ENCODE measurements at regions not wholly inside any gene's neighbourhood (a gene's known extent, or its start where the extent isn't known, plus 50 kb on each side); places are given as distances from the start of the nearest gene placed in this dataset.
A peak's percentile ranks its signal among the peaks of the same experiment; 100 is the strongest.
"Not testable (repeated sequence)": the region's sequence is repeated elsewhere in the genome, so short reads cannot be mapped to it uniquely, and the experiment has no call there.

DNA sequence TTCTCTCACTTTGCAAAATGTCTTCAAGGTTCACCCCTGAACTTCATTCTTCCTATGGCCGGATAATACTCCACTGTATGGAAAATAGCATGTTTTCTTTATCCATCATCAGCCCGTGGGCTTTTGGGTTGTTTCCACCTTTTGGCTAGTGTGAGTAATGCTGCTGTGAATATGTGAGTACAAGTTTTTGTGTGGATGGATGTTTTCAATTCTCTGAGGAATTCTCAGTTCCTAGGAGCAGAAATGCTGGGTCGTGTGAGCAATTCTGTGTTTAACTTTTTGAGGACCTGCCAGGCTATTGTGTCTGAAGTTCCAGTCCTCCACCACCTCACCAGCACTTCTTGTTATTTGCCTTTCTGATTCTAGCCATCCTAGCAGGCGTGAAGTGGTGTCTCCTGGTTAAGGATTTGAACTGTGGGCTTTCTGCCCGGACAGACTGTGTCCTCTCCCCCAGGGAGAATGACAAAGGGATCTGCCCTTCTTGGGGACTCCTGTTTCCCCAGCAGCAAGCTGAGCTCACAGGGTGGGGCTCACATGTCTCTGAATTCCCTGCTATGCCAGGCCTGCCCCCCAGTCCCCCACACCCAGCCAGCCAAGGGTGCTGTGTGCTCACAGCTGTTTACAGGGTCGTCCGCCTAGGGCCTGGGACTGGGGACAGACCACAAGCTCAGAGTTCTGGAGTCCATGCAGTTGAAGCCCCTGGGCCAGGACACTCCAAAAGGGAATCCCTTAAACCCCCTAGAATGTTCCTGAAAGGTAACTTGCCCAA, 92.2 kb upstream of the CIBAR2 start:
- ATAC-seq (no peak), DNase-seq (peak in 2 of 3 donors; percentile 27 to 52)
- WGBS = 82% methylated on average over 7 of the region's 7 CpGs
- Histone ChIP-seq H3K4me1 (ENCODE audit: control insufficient read depth, insufficient read depth, low read length) (peaks cover 22% of the 10 kb centered on the region), H3K27me3 (ENCODE audit: control insufficient read depth, insufficient read depth) (no peaks in the 10 kb centered on the region), H3K9me3 (ENCODE audit: control insufficient read depth, low read length) (no peaks in the 10 kb centered on the region), H3K4me3 (ENCODE audit: low read length) (no peak overlapping the region), H3K27ac (ENCODE audit: low read length) (no peak overlapping the region)
- intact Hi-C loops (cut with DNase I) = no loop called here

- H3K9me3 ChIP-seq (ENCODE audit: control insufficient read depth, low read length); H3K4me3 ChIP-seq (ENCODE audit: low read length); H3K27me3 ChIP-seq (ENCODE audit: control insufficient read depth, insufficient read depth); ATAC-seq; intact Hi-C loops (cut with DNase I): not testable (repeated sequence)
- 85% methylated on average over 6 of the region's 6 CpGs for WGBS
- peaks cover 22% of the 10 kb centered on the region for H3K4me1 ChIP-seq (ENCODE audit: control insufficient read depth, insufficient read depth, low read length)
- H3K27ac ChIP-seq (ENCODE audit: low read length) = peak overlapping the region; percentile 61
- peak in 2 of 3 donors; percentile 51 to 61 for DNase-seq
Observed at GRCh38 chr16:85205257-85205656, 93.0 kb upstream of the CIBAR2 start.

- ATAC-seq = peak; percentile 6 to 7
- peak in 2 of 3 donors; percentile 65 to 76 for DNase-seq
- H3K27me3 ChIP-seq (ENCODE audit: control insufficient read depth, insufficient read depth) = no peaks in the 10 kb centered on the region
- H3K4me1 ChIP-seq (ENCODE audit: control insufficient read depth, insufficient read depth, low read length) = peaks cover 22% of the 10 kb centered on the region
- H3K27ac ChIP-seq (ENCODE audit: low read length) = peak overlapping the region; percentile 61
- no peaks in the 10 kb centered on the region for H3K9me3 ChIP-seq (ENCODE audit: control insufficient read depth, low read length)
- intact Hi-C loops (cut with DNase I) = no loop called here
- WGBS = 36% methylated on average over 23 of the region's 23 CpGs
- no peak overlapping the region for H3K4me3 ChIP-seq (ENCODE audit: low read length)
Observed at GRCh38 chr16:85205747-85206471, 93.6 kb upstream of the CIBAR2 start.

- WGBS = 11% methylated on average over 31 of the region's 31 CpGs
- H3K27me3 ChIP-seq (ENCODE audit: control insufficient read depth, insufficient read depth) = no peaks in the 10 kb centered on the region
- intact Hi-C loops (cut with DNase I) = no loop called here
- H3K27ac ChIP-seq (ENCODE audit: low read length) = peak overlapping the region; percentile 25
- peaks cover 22% of the 10 kb centered on the region for H3K4me1 ChIP-seq (ENCODE audit: control insufficient read depth, insufficient read depth, low read length)
- DNase-seq = peak; percentile 82 to 96 (median 95)
- ATAC-seq = peak; percentile 52 to 74
- H3K4me3 ChIP-seq (ENCODE audit: low read length) = no peak overlapping the region
- H3K9me3 ChIP-seq (ENCODE audit: control insufficient read depth, low read length) = no peaks in the 10 kb centered on the region
Observed at GRCh38 chr16:85206472-85207356, 94.4 kb upstream of the CIBAR2 start.

DNA sequence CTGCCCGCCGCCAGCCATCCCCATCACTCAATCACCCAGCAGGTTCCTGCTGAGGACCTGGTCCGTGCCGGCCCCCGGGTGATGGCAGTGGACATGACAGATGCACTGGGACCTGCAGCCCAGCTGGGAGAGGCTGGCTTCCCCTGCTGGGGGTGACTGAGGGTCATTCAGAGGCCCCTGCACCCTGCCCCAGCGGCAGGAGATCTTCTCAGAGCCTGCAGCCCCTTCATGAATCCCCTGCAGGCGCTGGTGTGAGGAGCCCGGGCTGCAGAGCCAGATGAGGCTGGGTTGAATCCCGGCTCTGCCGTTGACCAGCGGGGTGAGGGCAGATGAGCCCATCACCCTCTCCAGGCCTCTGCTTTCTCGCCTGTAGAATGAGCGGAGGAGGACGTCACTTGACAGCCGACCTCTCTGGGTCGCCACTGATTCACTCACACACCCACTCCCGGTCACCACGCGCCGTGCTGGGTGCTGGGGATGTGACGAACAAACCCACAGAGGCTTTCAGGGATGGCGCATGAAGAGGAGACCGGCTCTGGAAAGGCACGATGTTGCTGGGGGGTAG, 95.2 kb upstream of the CIBAR2 start:
- ATAC-seq = no peak
- Histone ChIP-seq H3K27ac (ENCODE audit: low read length) (peak overlapping the region; percentile 25), H3K4me3 (ENCODE audit: low read length) (no peak overlapping the region), H3K9me3 (ENCODE audit: control insufficient read depth, low read length) (no peaks in the 10 kb centered on the region), H3K27me3 (ENCODE audit: control insufficient read depth, insufficient read depth) (no peaks in the 10 kb centered on the region), H3K4me1 (ENCODE audit: control insufficient read depth, insufficient read depth, low read length) (peaks cover 16% of the 10 kb centered on the region)
- peak; percentile 17 to 67 (median 58) for DNase-seq
- intact Hi-C loops (cut with DNase I) = no loop called here
- WGBS = 73% methylated on average over 24 of the region's 24 CpGs

GRCh38 chr16:85208181-85208580, 95.9 kb upstream of the CIBAR2 start:
- no peak overlapping the region for H3K4me3 ChIP-seq (ENCODE audit: low read length)
- H3K27me3 ChIP-seq (ENCODE audit: control insufficient read depth, insufficient read depth) = no peaks in the 10 kb centered on the region
- intact Hi-C loops (cut with DNase I) = no loop called here
- H3K27ac ChIP-seq (ENCODE audit: low read length) = no peak overlapping the region
- no peak for ATAC-seq
- peaks cover 14% of the 10 kb centered on the region for H3K4me1 ChIP-seq (ENCODE audit: control insufficient read depth, insufficient read depth, low read length)
- peak in 2 of 3 donors; percentile 42 to 53 for DNase-seq
- WGBS = 97% methylated on average over 17 of the region's 17 CpGs
- H3K9me3 ChIP-seq (ENCODE audit: control insufficient read depth, low read length) = no peaks in the 10 kb centered on the region

GRCh38 chr16:85208643-85209520, 96.6 kb upstream of the CIBAR2 start:
- H3K4me1 ChIP-seq (ENCODE audit: control insufficient read depth, insufficient read depth, low read length) = peaks cover 13% of the 10 kb centered on the region
- ATAC-seq (no peak), DNase-seq (peak in 2 of 3 donors; percentile 34 to 42)
- H3K4me3 ChIP-seq (ENCODE audit: low read length) = no peak overlapping the region
- intact Hi-C loops (cut with DNase I) = no loop called here
- H3K9me3 ChIP-seq (ENCODE audit: control insufficient read depth, low read length) = no peaks in the 10 kb centered on the region
- WGBS = 94% methylated on average over 38 of the region's 38 CpGs
- H3K27ac ChIP-seq (ENCODE audit: low read length) = no peak overlapping the region
- H3K27me3 ChIP-seq (ENCODE audit: control insufficient read depth, insufficient read depth) = no peaks in the 10 kb centered on the region

- intact Hi-C loops (cut with DNase I) = no loop called here
- Histone ChIP-seq H3K27ac (ENCODE audit: low read length) (no peak overlapping the region), H3K9me3 (ENCODE audit: control insufficient read depth, low read length) (no peaks in the 10 kb centered on the region), H3K4me1 (ENCODE audit: control insufficient read depth, insufficient read depth, low read length) (peaks cover 13% of the 10 kb centered on the region), H3K4me3 (ENCODE audit: low read length) (no peak overlapping the region), H3K27me3 (ENCODE audit: control insufficient read depth, insufficient read depth) (no peaks in the 10 kb centered on the region)
- 68% methylated on average over 17 of the region's 17 CpGs for WGBS
- ATAC-seq (no peak), DNase-seq (peak in 2 of 3 donors; percentile 74 to 81)
Observed at GRCh38 chr16:85209526-85210121, 97.4 kb upstream of the CIBAR2 start.

GRCh38 chr16:85210423-85211169, 98.3 kb upstream of the CIBAR2 start:
- H3K9me3 ChIP-seq (ENCODE audit: control insufficient read depth, low read length) = no peaks in the 10 kb centered on the region
- no peaks in the 10 kb centered on the region for H3K27me3 ChIP-seq (ENCODE audit: control insufficient read depth, insufficient read depth)
- WGBS = 71% methylated on average over 8 of the region's 8 CpGs
- intact Hi-C loops (cut with DNase I) = no loop called here
- peaks cover 13% of the 10 kb centered on the region for H3K4me1 ChIP-seq (ENCODE audit: control insufficient read depth, insufficient read depth, low read length)
- peak in 1 of 3 donors; percentile 52 for DNase-seq
- no peak overlapping the region for H3K27ac ChIP-seq (ENCODE audit: low read length)
- H3K4me3 ChIP-seq (ENCODE audit: low read length) = no peak overlapping the region
- ATAC-seq = no peak
